OCI-LY1 (cell line): ENCODE measurements at regions not wholly inside any gene's neighbourhood (a gene's known extent, or its start where the extent isn't known, plus 50 kb on each side); places are given as distances from the start of the nearest gene placed in this dataset.

Source experiments
- H2AFZ ChIP-seq: fragments of 200-600 bp; sonication (generic), shearing (Covaris generic); 2 replicates; pipeline ENCODE4 v1.6.0; 2014; ENCODE audit warnings: antibody characterized with exemption, mild to moderate bottlenecking, low read length
- H3F3A ChIP-seq: fragments of 200-600 bp; sonication (generic), shearing (Covaris generic); 2 replicates; pipeline ENCODE4 v1.6.0; 2014; ENCODE audit warnings: mild to moderate bottlenecking, antibody characterized with exemption, low read length, moderate library complexity; ENCODE audit not compliant: insufficient read depth
- H3K27ac ChIP-seq: fragments of 200-600 bp; sonication (generic); 2 replicates; pipeline ENCODE4 v1.5.1; 2014; ENCODE audit warnings: low read length, mixed run types, mild to moderate bottlenecking, low read depth; ENCODE audit not compliant: poor library complexity, severe bottlenecking
- H3K27me3 ChIP-seq: fragments of 200-600 bp; sonication (generic); 2 replicates; pipeline ENCODE4 v1.6.0; 2014; ENCODE audit warnings: antibody characterized with exemption, mild to moderate bottlenecking, low read length, moderate library complexity; ENCODE audit not compliant: insufficient read depth
- H3K36me3 ChIP-seq: fragments of 200-600 bp; sonication (generic); 2 replicates; pipeline ENCODE4 v1.6.1; 2014; ENCODE audit warnings: mild to moderate bottlenecking, antibody characterized with exemption, low read length, moderate library complexity, mixed read lengths; ENCODE audit not compliant: insufficient read depth
- H3K4me1 ChIP-seq: fragments of 200-600 bp; sonication (generic); 2 replicates; pipeline ENCODE4 v1.5.1; 2014; ENCODE audit warnings: mild to moderate bottlenecking, low read length, moderate library complexity; ENCODE audit not compliant: insufficient read depth, severe bottlenecking
- H3K4me2 ChIP-seq: fragments of 200-600 bp; sonication (generic), shearing (Covaris generic); 2 replicates; pipeline ENCODE4 v1.6.1; 2014; ENCODE audit warnings: low read length
- H3K4me3 ChIP-seq: fragments of 200-600 bp; sonication (generic); 2 replicates; pipeline ENCODE4 v1.5.1; 2014; ENCODE audit warnings: low read length, low read depth, mild to moderate bottlenecking, mixed read lengths; ENCODE audit not compliant: poor library complexity, severe bottlenecking
- H3K79me2 ChIP-seq: fragments of 200-600 bp; shearing (Covaris generic); 2 replicates; pipeline ENCODE4 v1.6.1; 2016; ENCODE audit warnings: mixed run types, low read length, mixed read lengths; ENCODE audit not compliant: insufficient read depth
- H3K9ac ChIP-seq: fragments of 200-600 bp; sonication (generic), shearing (Covaris generic); 2 replicates; pipeline ENCODE4 v1.6.1; 2014; ENCODE audit warnings: mild to moderate bottlenecking, low read length, mixed read lengths
- H3K9me2 ChIP-seq: fragments of 200-600 bp; sonication (generic), shearing (Covaris generic); 2 replicates; pipeline ENCODE4 v1.6.1; 2014; ENCODE audit warnings: low read depth, mild to moderate bottlenecking, low read length, mixed read lengths
- H3K9me3 ChIP-seq: fragments of 200-600 bp; shearing (Covaris generic); 2 replicates; pipeline ENCODE4 v1.6.1; 2014; ENCODE audit warnings: low read length, mixed read lengths
- H4K20me1 ChIP-seq: fragments of 200-600 bp; sonication (generic), shearing (Covaris generic); 2 replicates; pipeline ENCODE4 v1.6.0; 2016; ENCODE audit warnings: mild to moderate bottlenecking, low read length; ENCODE audit not compliant: insufficient read depth
- CTCF ChIP-seq: fragments of 200-600 bp; sonication (generic), shearing (Covaris generic); IDR thresholded peaks from 2 replicates; pipeline ENCODE4 v1.5.1; 2017; ENCODE audit warnings: mild to moderate bottlenecking, antibody characterized with exemption, low read length, moderate library complexity, mixed read lengths
- EZH2 ChIP-seq: fragments of 200-600 bp; sonication (generic), shearing (Covaris generic); IDR thresholded peaks from 2 replicates; pipeline ENCODE4 v1.8.0; 2017; ENCODE audit warnings: borderline replicate concordance, mixed run types, mild to moderate bottlenecking, antibody characterized with exemption, low read length, moderate library complexity, mixed read lengths

- Histone ChIP-seq H4K20me1 (no peaks in the 10 kb centered on the region), H2AFZ (no peak overlapping the region), H3K4me3 (no peak overlapping the region), H3K9me3 (no peaks in the 10 kb centered on the region), H3K9me2 (no peaks in the 10 kb centered on the region), H3K4me1 (no peaks in the 10 kb centered on the region), H3K79me2 (no peaks in the 10 kb centered on the region), H3F3A (no peaks in the 10 kb centered on the region), H3K4me2 (no peak overlapping the region), H3K27ac (no peak overlapping the region), H3K36me3 (no peaks in the 10 kb centered on the region), H3K9ac (no peak overlapping the region), H3K27me3 (no peaks in the 10 kb centered on the region)
- no peak for TF ChIP-seq EZH2
- TF ChIP-seq CTCF, result no peak
Observed at GRCh38 chr13:107202371-107203023, 634.6 kb upstream of the ARGLU1 start.

- Histone ChIP-seq H3K9ac (no peak overlapping the region), H2AFZ (no peak overlapping the region), H3K4me3 (no peak overlapping the region), H3K4me2 (no peak overlapping the region), H3K9me3 (no peaks in the 10 kb centered on the region), H4K20me1 (no peaks in the 10 kb centered on the region), H3K79me2 (no peaks in the 10 kb centered on the region), H3K27me3 (no peaks in the 10 kb centered on the region), H3K9me2 (no peaks in the 10 kb centered on the region), H3F3A (no peaks in the 10 kb centered on the region), H3K4me1 (no peaks in the 10 kb centered on the region), H3K27ac (no peak overlapping the region), H3K36me3 (no peaks in the 10 kb centered on the region)
- TF ChIP-seq EZH2 (no peak), CTCF (no peak)
Observed at GRCh38 chr13:107200491-107200890, 632.6 kb upstream of the ARGLU1 start.

GRCh38 chr13:107192289-107192688, 624.4 kb upstream of the ARGLU1 start:
- Histone ChIP-seq H3K9me3 (no peaks in the 10 kb centered on the region), H3K27ac (no peak overlapping the region), H3K4me3 (no peak overlapping the region), H2AFZ (no peak overlapping the region), H3K36me3 (no peaks in the 10 kb centered on the region), H3F3A (no peaks in the 10 kb centered on the region), H4K20me1 (no peaks in the 10 kb centered on the region), H3K4me2 (no peak overlapping the region), H3K9me2 (no peaks in the 10 kb centered on the region), H3K27me3 (no peaks in the 10 kb centered on the region), H3K9ac (no peak overlapping the region), H3K79me2 (no peaks in the 10 kb centered on the region), H3K4me1 (no peaks in the 10 kb centered on the region)
- no peak for TF ChIP-seq CTCF
- TF ChIP-seq EZH2, result no peak
